ENCODE measurements at regions not wholly inside any gene's neighbourhood (a gene's known extent, or its start where the extent isn't known, plus 50 kb on each side); places are given as distances from the start of the nearest gene placed in this dataset.

DNA sequence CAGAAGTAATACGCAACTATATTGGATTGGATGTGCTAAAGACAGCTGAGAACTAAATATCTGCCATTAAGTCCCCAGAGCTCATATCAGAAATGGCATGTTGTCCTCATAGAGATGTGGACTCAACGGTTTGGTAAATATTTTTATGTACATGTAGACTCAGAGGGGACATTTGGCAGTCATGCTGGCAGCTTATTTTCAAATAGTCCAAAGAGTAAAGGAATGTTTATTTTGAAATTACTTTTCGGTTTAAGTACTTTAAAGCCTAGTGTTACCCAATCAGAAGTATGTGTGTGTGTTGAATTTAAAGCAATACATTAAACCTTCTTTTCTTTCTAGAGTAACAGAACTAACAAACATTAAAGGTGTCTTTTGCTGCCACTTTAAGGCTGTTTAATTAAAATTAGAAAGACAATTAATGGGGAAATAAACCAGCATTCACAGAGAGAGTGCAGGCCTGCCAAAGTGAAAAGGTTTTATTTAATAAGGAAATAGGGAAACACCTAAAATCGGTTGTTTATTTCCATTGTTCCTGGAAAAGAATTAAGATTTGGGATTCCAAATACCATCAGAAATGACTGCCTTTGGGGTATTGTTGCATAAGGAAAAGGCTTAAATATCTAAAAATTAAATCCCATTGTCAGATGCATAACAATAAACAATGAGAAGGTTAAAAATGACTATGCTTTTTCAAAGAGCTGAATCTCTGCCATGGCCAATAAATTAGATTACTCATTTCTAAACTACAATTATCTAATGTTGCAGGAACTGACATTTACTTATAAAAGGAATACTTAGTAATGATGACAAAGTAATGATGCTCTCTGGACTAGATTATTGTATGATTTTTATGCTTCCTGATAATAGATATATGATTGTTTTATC lies 113.4 kb upstream of the AHR start (continued):
- TF ChIP-seq, protein P1, sequence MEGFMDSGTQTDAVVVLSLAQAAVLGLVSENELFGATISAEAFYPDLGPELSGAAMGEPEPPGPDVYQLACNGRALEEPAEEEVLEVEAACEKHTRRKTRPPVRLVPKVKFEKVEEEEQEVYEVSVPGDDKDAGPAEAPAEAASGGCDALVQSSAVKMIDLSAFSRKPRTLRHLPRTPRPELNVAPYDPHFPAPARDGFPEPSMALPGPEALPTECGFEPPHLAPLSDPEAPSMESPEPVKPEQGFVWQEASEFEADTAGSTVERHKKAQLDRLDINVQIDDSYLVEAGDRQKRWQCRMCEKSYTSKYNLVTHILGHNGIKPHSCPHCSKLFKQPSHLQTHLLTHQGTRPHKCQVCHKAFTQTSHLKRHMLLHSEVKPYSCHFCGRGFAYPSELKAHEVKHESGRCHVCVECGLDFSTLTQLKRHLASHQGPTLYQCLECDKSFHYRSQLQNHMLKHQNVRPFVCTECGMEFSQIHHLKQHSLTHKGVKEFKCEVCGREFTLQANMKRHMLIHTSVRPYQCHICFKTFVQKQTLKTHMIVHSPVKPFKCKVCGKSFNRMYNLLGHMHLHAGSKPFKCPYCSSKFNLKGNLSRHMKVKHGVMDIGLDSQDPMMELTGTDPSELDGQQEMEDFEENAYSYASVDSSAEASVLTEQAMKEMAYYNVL (CRISPR knock-in tag; IDR thresholded peaks at IDR 0.05; ENCODE audit: borderline replicate concordance), result 0 out of 2 replicates have a peak, but pooled peaks have one; percentile 28
- 0 out of 2 replicates have a peak, but pooled peaks have one; percentile 22 for TF ChIP-seq ESRRA (CRISPR knock-in tag; IDR thresholded peaks at IDR 0.05; ENCODE audit: low read depth)
- no peak for TF ChIP-seq ZNF44 (CRISPR knock-in tag; IDR thresholded peaks at IDR 0.05)
- TF ChIP-seq ZFP37 (CRISPR knock-in tag; IDR thresholded peaks at IDR 0.05; ENCODE audit: borderline replicate concordance), result no peak
- peak; percentile 78 for TF ChIP-seq SIX1 (CRISPR knock-in tag; IDR thresholded peaks at IDR 0.05; ENCODE audit: borderline replicate concordance)
- TF ChIP-seq SKI (IDR thresholded peaks at IDR 0.05; ENCODE audit: partially characterized antibody), result peak; percentile 53
- peak; percentile 67 for TF ChIP-seq TEAD3 (CRISPR knock-in tag; optimal IDR thresholded peaks at IDR 0.05; ENCODE audit: borderline replicate concordance)
- TF ChIP-seq, protein P2, sequence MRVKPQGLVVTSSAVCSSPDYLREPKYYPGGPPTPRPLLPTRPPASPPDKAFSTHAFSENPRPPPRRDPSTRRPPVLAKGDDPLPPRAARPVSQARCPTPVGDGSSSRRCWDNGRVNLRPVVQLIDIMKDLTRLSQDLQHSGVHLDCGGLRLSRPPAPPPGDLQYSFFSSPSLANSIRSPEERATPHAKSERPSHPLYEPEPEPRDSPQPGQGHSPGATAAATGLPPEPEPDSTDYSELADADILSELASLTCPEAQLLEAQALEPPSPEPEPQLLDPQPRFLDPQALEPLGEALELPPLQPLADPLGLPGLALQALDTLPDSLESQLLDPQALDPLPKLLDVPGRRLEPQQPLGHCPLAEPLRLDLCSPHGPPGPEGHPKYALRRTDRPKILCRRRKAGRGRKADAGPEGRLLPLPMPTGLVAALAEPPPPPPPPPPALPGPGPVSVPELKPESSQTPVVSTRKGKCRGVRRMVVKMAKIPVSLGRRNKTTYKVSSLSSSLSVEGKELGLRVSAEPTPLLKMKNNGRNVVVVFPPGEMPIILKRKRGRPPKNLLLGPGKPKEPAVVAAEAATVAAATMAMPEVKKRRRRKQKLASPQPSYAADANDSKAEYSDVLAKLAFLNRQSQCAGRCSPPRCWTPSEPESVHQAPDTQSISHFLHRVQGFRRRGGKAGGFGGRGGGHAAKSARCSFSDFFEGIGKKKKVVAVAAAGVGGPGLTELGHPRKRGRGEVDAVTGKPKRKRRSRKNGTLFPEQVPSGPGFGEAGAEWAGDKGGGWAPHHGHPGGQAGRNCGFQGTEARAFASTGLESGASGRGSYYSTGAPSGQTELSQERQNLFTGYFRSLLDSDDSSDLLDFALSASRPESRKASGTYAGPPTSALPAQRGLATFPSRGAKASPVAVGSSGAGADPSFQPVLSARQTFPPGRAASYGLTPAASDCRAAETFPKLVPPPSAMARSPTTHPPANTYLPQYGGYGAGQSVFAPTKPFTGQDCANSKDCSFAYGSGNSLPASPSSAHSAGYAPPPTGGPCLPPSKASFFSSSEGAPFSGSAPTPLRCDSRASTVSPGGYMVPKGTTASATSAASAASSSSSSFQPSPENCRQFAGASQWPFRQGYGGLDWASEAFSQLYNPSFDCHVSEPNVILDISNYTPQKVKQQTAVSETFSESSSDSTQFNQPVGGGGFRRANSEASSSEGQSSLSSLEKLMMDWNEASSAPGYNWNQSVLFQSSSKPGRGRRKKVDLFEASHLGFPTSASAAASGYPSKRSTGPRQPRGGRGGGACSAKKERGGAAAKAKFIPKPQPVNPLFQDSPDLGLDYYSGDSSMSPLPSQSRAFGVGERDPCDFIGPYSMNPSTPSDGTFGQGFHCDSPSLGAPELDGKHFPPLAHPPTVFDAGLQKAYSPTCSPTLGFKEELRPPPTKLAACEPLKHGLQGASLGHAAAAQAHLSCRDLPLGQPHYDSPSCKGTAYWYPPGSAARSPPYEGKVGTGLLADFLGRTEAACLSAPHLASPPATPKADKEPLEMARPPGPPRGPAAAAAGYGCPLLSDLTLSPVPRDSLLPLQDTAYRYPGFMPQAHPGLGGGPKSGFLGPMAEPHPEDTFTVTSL (CRISPR knock-in tag; IDR thresholded peaks at IDR 0.05; ENCODE audit: borderline replicate concordance), result peak; percentile 96; the same call in 1 of the 2 replicates
- no peak for TF ChIP-seq SAFB2 (CRISPR knock-in tag; IDR thresholded peaks at IDR 0.05; ENCODE audit: borderline replicate concordance, low read depth)
- no peak for TF ChIP-seq SRSF9 (IDR thresholded peaks at IDR 0.05; ENCODE audit: borderline replicate concordance, insufficient read depth, low read depth, low read length, poor library complexity, severe bottlenecking)
- TF ChIP-seq, protein P3, sequence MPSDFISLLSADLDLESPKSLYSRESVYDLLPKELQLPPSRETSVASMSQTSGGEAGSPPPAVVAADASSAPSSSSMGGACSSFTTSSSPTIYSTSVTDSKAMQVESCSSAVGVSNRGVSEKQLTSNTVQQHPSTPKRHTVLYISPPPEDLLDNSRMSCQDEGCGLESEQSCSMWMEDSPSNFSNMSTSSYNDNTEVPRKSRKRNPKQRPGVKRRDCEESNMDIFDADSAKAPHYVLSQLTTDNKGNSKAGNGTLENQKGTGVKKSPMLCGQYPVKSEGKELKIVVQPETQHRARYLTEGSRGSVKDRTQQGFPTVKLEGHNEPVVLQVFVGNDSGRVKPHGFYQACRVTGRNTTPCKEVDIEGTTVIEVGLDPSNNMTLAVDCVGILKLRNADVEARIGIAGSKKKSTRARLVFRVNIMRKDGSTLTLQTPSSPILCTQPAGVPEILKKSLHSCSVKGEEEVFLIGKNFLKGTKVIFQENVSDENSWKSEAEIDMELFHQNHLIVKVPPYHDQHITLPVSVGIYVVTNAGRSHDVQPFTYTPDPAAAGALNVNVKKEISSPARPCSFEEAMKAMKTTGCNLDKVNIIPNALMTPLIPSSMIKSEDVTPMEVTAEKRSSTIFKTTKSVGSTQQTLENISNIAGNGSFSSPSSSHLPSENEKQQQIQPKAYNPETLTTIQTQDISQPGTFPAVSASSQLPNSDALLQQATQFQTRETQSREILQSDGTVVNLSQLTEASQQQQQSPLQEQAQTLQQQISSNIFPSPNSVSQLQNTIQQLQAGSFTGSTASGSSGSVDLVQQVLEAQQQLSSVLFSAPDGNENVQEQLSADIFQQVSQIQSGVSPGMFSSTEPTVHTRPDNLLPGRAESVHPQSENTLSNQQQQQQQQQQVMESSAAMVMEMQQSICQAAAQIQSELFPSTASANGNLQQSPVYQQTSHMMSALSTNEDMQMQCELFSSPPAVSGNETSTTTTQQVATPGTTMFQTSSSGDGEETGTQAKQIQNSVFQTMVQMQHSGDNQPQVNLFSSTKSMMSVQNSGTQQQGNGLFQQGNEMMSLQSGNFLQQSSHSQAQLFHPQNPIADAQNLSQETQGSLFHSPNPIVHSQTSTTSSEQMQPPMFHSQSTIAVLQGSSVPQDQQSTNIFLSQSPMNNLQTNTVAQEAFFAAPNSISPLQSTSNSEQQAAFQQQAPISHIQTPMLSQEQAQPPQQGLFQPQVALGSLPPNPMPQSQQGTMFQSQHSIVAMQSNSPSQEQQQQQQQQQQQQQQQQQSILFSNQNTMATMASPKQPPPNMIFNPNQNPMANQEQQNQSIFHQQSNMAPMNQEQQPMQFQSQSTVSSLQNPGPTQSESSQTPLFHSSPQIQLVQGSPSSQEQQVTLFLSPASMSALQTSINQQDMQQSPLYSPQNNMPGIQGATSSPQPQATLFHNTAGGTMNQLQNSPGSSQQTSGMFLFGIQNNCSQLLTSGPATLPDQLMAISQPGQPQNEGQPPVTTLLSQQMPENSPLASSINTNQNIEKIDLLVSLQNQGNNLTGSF (CRISPR knock-in tag; IDR thresholded peaks at IDR 0.05), result no peak
- TF ChIP-seq ATF7-NPFF (CRISPR knock-in tag; IDR thresholded peaks at IDR 0.05; ENCODE audit: low read depth), result no peak
- TF ChIP-seq XBP1 (CRISPR knock-in tag; IDR thresholded peaks at IDR 0.05), result no peak
- TF ChIP-seq TARDBP (CRISPR knock-in tag; IDR thresholded peaks at IDR 0.05), result peak; percentile 53; the same call in 1 of the 2 replicates
- peak; percentile 31; the same call in 1 of the 2 replicates for TF ChIP-seq KDM3A (CRISPR knock-in tag; IDR thresholded peaks at IDR 0.05; ENCODE audit: low read depth)

Data from HepG2 (cell line).